HG03159 (cell line): ENCODE measurements at regions not wholly inside any gene's neighbourhood (a gene's known extent, or its start where the extent isn't known, plus 50 kb on each side); places are given as distances from the start of the nearest gene placed in this dataset.
A peak's percentile ranks its signal among the peaks of the same experiment; 100 is the strongest.
"Not testable (repeated sequence)": the region's sequence is repeated elsewhere in the genome, so short reads cannot be mapped to it uniquely, and the experiment has no call there.

Experiments used
- ATAC-seq: cut with Tn5 transposase; IDR thresholded peaks from one replicate; pipeline ENCODE4 v1.9.1; 2021; ENCODE audit warnings: mild to moderate bottlenecking, moderate library complexity; ENCODE audit not compliant: unreplicated experiment

DNA sequence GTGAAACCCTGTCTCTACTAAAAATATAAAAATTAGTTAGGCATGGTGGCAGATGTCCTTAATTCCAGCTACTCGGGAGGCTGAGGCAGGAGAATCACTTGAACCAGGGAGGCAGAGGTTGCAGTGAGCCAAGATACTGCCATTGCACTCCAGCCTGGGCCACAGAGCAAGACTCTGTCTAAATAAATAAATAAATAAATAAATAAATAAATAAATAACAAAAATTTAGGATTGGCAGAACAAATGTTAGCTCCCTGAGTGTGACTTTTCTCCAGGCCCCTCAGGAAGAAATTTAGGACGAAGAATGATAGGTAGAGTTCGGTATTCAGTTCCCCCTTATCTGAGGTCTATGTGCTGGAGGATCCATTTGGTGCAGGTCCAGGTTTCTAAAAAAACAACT is 181.2 kb downstream of the CD47 start:
- not testable (repeated sequence) for ATAC-seq

DNA sequence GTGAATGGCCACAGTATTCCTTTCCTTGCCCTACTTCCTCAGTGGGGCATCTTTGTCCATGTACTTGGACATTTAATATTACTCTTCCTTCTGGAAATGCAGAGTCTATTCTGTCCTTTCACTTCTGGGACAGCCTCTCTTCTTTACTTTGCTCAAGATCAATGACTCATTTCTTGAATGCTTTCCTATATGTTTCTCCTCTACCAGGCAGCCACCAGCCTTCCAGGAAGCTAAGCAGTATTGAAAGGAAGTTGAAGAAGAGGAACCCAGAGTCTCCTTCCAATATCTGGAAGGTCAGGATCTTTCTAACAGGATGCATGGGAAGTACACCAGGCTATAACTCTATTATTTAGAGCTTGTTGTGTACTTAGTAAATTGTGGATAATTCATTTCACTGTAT is 182.8 kb downstream of the CD47 start:
- ATAC-seq: no peak

DNA sequence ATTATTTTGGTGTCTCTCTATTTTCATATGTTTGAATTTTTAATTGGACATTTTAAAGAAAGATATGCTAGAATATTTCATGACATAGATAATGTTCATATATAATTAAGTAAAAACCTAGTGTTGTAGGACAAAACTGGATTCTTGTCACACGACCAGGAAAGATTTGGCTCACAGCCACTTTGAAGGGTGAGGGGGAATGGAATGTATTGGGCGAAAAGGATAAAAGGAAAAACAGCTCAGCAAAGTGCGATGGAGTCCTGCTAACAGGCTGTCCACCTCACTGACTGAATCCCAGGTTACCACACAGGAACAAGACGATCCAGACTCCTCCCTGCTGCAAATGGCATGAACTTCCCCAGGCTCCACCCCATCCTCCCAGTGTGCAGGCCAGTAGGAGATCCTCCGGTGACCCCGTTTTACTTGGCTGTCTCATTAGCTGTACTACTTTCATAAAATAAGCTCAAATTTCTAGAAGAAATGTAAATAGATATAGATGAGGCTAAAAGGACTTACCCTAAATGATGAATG is 186.2 kb downstream of the CD47 start:
- no peak for ATAC-seq

DNA sequence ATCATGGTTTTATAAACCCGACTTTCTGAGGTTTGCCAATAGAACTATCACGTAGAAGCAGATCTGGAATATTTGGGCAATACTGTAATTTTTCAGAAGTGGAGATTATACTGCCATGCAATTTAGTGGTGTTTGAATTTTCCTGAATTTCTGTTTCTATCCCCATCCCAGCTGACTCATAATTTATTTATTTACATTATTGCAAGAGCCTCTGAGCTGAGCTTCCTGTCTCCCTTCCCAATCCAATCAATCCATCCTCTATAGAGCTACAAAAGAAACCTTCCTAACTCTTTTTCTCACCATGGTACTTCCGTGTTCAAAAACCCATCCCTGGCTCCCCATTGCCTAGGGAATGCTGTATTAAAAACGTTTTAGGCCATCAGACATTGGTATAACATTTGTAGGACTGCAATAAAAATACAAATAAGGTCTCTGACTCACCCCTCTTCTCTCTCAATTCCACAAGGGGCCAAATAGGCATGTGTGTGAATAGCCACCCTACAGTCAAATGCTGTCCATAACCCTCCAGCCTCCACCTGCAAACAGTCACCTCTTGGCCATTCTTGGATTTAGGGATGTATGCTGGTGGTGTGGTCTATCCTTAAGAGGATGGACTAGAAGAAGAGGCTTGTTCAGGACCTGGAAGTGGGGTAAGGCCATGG is 190.7 kb downstream of the CD47 start:
- ATAC-seq: no peak

DNA sequence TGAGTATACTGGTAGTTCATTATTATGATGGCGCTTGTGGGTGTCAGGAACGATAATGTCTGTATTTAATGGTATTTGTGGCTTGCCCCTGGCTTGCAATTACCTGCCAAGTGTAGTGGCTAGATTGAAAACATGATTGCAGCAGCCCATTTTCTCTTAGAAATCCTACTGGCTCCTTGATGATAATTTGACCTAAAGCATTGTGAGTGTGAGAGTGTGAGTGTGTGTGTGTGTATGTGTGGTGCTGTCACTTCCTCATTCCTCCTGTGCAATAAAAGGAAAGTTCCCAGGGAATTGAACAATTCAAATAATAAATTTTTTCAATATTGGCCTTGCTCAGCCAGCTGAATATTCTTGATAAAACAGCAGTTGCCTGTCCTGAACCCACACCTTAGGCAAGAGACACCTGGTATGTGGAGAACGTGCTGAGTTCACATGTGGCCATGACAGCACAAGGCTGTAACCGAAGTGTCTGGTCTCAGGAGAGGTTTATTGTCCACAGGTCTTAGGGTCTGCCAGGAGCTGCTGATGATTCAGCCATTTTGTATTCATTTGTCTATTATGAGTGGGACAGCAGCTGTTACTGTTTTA is 193.3 kb downstream of the CD47 start:
- ATAC-seq: no peak

DNA sequence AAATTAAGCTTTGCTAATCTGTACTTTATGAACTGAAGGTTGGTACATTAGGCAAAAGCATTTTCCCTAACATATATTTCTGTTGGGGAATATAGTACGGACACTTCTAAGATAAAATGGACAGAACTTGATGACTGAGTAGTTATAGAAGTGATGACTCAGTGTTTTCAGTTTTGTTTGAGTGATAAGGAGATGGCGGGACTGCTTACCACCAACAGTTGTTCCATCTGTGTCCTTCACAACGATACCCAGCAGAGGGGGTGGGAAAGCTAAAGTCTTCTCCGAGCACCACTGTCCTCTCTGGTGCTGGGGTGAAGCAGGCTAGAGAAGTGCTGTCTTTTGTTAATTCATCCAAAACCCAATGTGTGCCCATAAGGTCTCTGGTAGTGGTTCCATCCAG is 195.8 kb downstream of the CD47 start:
- ATAC-seq: no peak

DNA sequence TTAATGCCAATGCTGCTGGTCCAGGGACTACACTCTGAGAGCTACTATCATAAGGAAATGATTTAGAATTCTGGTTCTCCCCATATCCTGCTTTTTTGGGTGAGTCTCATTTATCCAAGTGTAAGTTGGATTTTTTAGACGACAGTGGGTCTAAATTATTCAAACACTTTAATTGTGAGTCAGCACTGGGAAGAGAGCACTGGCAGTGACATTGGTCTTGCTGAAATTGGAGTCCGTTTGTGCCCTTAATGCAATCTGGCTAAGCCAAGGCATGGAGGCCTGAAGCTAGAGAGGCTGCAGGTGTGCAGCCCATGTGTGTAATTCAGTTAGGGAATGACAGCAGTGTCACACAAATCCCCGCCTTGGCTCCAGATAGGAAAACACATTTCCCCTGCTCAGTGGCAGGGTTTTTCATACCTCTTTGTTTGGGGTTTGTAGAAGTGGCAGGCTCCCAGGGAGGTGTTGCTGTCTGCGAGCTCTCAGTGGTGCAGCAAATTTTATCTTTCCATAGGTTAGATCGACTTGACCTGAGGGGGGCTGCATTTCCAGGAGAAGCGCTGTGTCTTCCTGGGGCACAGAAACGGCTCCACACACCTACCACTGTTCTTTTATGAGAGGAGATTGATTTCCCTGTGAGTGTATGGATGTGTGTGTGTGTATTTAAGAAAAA is 197.7 kb downstream of the CD47 start:
- ATAC-seq: no peak

DNA sequence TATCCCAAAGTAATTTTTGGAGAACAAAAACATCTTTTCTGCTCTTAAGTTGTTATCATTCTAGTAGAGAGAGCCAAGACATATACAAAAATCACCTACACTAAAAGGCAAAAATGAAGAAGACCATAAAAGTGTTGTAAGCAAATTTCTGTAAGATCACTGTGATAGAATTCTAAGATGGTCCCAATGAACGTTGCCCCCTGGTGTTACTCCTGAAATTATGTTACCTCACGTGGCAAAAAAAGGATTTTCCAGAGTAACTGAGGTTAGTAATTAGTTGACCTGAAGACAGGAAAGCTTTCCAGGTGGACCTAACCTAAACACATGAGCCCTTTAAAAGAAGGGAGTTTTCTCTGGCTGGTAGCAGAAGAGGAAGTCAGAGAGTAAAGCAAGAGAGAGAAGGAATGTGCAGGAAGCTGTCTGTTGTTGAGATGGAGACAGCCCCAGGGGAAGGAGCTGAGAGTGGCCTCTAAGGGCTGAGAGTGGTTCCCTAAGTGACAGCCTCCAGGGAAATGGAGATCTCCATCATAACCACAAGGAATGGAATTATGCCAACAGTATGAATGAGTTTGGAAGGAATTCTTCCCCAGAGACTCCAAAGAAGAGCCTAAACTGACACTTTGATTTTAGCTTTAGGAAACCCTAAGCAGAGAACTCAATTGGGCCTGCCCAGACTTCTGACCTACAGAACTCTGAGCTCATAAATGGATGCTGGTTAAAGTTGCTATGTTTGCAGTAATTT is 205.9 kb downstream of the CD47 start:
- no peak for ATAC-seq

DNA sequence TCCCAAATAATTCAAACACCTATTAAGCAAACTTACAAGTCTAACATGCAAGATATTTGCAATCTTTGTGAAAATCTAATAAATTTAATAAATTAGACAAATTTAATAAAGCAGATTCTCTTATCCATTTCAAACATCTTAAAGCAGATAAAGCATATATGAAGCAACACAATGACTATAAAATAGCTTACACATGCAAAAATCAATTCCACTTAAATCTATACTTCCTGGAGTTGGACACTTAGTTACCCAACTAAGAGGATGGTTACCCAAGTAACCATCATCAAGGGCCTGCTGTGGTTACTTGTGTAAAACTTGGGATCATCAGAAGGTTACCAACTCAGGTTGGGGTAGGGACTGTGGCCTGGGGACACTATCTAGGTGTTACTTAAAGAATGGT is 206.8 kb downstream of the CD47 start:
- ATAC-seq: no peak

DNA sequence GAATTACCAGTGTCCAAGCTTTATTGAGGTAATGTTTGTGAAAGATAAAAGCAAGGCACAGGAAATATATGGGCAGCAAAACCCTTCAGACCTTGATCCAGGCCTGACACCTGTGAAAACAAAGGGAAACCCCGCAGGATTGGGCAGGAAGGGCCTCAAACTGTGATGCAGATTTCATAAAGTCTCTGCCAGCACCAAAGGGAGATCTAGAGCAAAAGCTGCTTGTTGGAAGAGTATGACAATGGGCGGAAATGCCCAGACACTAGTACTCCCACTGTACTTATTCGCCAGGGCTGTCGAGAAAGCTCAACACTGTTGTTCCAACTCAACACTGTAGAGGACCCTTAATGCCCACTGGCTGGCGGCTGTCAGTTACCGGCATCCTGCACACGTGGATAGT is 207.9 kb downstream of the CD47 start:
- ATAC-seq: no peak

DNA sequence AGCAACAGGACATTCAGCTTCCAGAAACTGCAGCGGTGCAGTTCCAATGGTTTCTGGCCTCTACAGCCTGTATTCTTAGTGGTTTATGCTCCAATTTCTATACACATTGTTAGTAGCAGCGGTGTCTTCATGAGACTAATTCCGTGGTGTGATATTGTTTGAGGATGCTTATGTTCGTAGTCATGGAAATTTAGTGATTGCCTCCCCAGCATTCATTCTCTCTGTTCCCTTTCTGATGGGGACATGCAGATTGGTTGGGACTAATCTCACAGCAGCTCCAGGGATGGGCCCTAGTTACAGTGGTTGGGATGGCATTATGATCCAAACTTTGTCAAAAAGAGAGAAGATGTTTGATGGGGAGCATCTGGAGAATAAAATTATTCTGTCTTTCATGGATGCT is 208.6 kb downstream of the CD47 start:
- ATAC-seq: no peak

DNA sequence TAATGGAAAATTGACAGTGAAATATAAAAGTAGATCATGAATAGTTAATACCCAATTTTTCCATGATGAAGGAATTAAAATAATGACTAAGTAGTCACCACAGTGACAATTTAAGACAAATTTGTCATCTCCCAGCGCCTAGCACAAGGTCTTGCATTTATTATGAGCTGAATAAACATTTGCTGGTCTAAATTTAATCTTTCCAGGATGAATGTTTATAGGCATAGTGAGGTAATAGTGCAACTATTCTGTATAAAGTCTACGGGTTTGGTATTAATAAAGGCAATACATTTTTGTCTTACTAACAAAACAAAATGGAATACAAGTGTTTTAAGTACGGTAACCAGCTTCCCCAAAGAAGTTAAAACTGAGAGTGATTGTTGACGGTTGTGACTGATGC is 209.3 kb downstream of the CD47 start:
- ATAC-seq: no peak

DNA sequence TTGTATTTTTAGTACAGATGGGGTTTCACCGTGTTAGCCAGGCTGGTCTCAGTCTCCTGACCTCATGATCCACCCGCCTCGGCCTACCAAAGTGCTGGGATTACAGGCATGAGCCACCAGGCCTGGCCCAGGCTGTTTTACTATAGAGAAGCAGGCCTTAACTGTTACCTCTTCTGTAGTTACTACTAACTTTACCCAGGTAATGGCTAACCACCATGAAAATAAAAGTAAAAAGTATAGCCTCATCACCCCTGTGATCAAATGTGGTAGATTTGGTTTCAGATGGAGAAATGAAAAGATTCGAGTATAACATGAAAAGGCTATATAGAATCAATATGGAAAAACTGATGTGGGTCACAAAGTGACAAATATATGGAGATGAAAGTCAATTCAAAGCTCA is 210.1 kb downstream of the CD47 start:
- no peak for ATAC-seq

DNA sequence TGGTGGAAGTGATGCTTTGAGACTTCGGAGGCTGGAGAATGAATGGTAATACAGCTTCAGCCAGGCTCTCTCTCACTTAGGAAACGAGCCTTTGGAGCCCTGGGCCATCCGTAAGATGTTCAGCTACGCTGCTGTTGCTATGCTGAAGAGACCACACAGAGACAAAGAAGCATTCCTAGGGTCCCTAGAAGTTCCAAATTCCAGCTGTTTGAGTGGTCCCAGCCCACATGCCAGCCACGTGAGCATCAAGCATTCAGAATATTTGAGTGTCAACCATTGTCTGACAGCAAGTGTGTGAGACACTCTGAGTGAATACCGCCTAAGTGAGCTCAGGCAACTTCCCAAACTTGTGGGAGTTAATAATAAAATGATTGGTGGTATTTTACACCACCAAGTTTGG is 212.9 kb downstream of the CD47 start:
- no peak for ATAC-seq

DNA sequence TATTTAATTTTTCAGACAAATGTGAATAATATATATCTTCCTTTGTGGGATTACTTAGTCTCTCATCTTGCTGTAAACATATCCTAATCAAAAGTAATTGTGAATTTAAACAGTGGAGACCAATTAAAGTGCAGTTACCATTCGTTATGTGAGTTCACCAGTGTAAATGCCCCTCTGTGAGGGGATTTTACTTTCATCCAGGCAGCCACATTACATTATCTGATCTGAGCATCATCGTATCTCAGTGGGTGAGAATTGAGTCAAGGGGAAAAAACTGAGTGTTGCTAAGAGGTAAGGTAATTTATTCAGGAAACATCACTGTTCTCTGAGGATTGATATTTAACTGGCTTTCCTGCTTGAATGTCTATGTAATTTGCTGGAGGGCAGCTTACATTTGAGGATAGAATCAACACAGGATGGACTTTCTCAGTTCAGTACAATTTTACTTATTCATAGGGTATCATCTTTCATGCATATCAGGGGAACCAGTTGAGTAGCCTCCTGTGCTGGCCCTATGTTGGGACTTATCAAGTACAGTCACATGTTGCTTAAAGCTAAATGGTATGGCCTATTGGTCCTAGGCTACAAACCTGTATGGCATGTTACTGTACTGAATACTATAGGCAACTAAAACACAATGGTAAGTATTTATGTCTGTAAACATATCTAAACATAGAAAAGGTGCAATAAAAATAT is 219.7 kb downstream of the CD47 start:
- peak; percentile 70 for ATAC-seq

DNA sequence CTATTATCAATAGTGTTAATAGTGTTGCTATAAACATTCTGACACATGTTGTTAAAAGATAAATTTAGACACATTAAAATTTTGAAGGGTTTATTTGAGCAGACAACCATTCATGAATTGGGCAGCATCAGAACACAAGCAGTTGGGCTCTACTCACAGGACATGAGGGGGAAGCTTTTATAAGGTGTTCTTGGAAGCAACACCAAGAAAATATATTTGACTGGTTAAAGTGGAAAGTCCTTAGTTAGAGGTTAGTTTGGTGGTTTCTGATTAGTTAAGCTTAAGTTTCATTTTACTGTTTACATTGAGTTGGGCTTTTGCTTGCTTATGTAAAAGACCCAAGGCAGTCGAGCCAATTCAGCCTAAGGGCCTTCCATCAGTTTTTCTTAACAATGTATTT is 220.7 kb downstream of the CD47 start:
- ATAC-seq: no peak

DNA sequence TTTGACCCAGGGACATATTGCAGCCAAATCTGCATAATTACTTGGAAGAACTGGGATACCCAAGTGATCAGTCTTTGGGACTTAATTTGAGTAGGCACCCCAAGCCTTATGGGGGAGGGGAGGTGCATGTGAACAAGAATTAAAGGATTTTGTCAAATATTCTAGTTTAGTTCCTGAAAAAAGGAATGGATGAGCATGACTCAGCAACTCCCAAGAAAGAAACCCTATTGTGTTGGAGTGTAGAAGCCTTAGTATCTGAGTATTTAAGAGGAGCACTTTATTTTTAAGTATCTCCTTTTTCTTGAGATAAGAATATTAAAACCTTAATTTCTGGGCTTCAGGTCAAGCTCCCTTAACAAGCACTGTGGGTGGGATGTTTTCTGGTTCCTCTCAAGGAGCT is 222.4 kb downstream of the CD47 start:
- ATAC-seq: no peak

DNA sequence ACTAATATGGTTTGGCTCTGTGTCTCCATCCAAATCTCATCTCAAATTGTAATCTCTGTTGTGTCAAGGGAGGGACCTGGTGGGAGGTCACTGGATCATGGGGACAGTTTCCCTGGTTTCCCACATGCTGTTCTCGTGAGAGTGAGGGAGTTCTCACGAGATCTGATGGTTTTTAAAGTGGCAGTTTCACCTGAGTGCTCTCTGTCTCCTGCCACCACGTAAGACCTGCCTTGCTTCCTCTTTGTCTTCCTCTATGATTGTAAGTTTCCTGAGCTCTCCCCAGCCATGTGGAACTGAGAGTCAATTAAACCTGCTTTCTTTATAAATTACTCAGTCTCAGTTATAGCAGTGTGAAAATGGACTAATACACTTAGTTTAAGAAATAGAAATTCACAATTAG is 228.9 kb downstream of the CD47 start:
- ATAC-seq: peak; percentile 96

DNA sequence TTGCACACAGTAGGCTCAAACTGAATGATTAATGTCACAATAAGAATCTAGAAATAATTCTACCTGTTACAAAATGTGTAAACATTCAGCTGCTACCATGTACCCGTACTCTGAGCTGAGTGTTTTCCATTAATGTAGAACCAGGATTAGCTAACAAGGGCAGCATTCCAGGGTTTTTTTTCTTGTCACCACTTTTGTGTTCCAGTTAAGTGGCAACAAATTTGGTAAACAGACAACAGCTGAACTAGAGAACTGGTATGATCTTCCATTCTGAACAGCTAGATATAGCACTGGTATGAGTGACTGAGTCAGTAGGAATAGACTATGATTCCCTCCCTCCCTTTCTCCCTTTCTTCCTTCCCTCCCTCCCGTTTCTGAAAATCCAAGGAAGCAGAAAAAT is 229.4 kb downstream of the CD47 start:
- no peak for ATAC-seq
